Spleen (tissue), 7 donors: ENCODE measurements at regions not wholly inside any gene's neighbourhood (a gene's known extent, or its start where the extent isn't known, plus 50 kb on each side); places are given as distances from the start of the nearest gene placed in this dataset.
"Not testable (repeated sequence)": the region's sequence is repeated elsewhere in the genome, so short reads cannot be mapped to it uniquely, and the experiment has no call there.

ENCODE experiments used
- POLR2A ChIP-seq, 3 donors: fragments of 450-650 bp; IDR thresholded peaks; one replicate each; pipeline ENCODE4 v1.5.1; 2017; ENCODE audit warnings: antibody characterized with exemption in 3 of 3, mild to moderate bottlenecking in 1 of 3
- POLR2AphosphoS5 ChIP-seq, 3 donors: sonication (generic); formaldehyde crosslinking; IDR thresholded peaks; one replicate each; pipeline ENCODE4 v1.5.1; 2017; ENCODE audit warnings: antibody characterized with exemption in 3 of 3
- TF ChIP-seq, protein P1 (sequence below), 11 experiments: fragments of 200-600 bp in 7 of 11; fragments of 450-650 bp in 4 of 11; sonication (generic) in 4 of 11; IDR thresholded peaks in 8 of 11; conservative IDR thresholded peaks in 3 of 11; 1 replicate in 7 of 11; 2 replicates in 4 of 11; pipeline versions ENCODE4 v1.4.0 to v1.8.0; 2016 to 2021; ENCODE audit warnings: antibody characterized with exemption in 11 of 11, inconsistent platforms in 4 of 11, mild to moderate bottlenecking in 1 of 11
- donor health status: DM: no; HTN: no; CAD: no; lungs with moderate emphysema.
- donor health status: DM: no; HTN: no; CAD: no.
- donor health status: DM: no; HTN: no; CAD: no.

DNA sequence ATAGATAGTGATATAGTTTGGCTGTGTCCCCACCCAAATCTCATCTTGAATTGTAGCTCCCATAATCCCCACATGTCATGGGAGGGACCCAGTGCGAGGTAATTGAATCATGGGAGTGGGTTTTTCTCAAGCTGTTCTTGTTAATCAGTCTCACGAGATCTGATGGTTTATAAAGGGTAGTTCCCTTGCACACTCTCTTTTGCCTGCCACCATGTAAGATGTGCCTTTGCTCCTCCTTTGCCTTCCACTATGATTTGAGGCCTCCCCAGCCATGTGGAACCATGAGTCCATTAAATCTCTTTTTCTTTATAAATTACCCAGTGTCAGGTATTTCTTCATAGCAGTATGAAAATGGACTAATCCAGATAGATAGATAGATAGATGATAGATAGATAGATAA is 73.8 kb upstream of the NFASC start:
- TF ChIP-seq, protein P1, sequence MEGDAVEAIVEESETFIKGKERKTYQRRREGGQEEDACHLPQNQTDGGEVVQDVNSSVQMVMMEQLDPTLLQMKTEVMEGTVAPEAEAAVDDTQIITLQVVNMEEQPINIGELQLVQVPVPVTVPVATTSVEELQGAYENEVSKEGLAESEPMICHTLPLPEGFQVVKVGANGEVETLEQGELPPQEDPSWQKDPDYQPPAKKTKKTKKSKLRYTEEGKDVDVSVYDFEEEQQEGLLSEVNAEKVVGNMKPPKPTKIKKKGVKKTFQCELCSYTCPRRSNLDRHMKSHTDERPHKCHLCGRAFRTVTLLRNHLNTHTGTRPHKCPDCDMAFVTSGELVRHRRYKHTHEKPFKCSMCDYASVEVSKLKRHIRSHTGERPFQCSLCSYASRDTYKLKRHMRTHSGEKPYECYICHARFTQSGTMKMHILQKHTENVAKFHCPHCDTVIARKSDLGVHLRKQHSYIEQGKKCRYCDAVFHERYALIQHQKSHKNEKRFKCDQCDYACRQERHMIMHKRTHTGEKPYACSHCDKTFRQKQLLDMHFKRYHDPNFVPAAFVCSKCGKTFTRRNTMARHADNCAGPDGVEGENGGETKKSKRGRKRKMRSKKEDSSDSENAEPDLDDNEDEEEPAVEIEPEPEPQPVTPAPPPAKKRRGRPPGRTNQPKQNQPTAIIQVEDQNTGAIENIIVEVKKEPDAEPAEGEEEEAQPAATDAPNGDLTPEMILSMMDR (IDR thresholded peaks at IDR 0.05 in 8 of 11, conservative IDR thresholded peaks at IDR 0.05 in 3 of 11), result not testable (repeated sequence)
- TF ChIP-seq POLR2AphosphoS5, POLR2A (IDR thresholded peaks at IDR 0.05): not testable (repeated sequence)
